Middle frontal gyrus (tissue), 1 donor: ENCODE measurements at regions not wholly inside any gene's neighbourhood (a gene's known extent, or its start where the extent isn't known, plus 50 kb on each side); places are given as distances from the start of the nearest gene placed in this dataset.
A peak's percentile ranks its signal among the peaks of the same experiment; 100 is the strongest.
"Not testable (repeated sequence)": the region's sequence is repeated elsewhere in the genome, so short reads cannot be mapped to it uniquely, and the experiment has no call there.

Experiments
- DNase-seq: peaks from one replicate; pipeline ENCODE4 v3.0.0-alpha.2; 2015; ENCODE audit warnings: low spot score; ENCODE audit errors: extremely low spot score

GRCh38 chrX:145393702-145394235, 146.5 kb downstream of the SPANXN1 start:
- no peak for DNase-seq

GRCh38 chrX:145394344-145394743, 147.0 kb downstream of the SPANXN1 start:
- DNase-seq: no peak

GRCh38 chrX:145396612-145397011, 149.3 kb downstream of the SPANXN1 start:
- DNase-seq: no peak

GRCh38 chrX:145405012-145405411, 157.7 kb downstream of the SPANXN1 start:
- DNase-seq: peak; percentile 37

GRCh38 chrX:145410622-145411021, 163.3 kb downstream of the SPANXN1 start:
- no peak for DNase-seq

GRCh38 chrX:145436211-145436610, 188.9 kb downstream of the SPANXN1 start:
- not testable (repeated sequence) for DNase-seq

- no peak for DNase-seq
Measured at GRCh38 chrX:145464650-145465049, 217.3 kb downstream of the SPANXN1 start.

GRCh38 chrX:145475725-145476124, 228.4 kb downstream of the SPANXN1 start:
- DNase-seq: no peak

- no peak for DNase-seq
Measured at GRCh38 chrX:145484740-145485139, 237.4 kb downstream of the SPANXN1 start.

- no peak for DNase-seq
Measured at GRCh38 chrX:145502670-145503069, 255.4 kb downstream of the SPANXN1 start.

GRCh38 chrX:145506214-145506613, 258.9 kb downstream of the SPANXN1 start:
- DNase-seq: no peak

- no peak for DNase-seq
Measured at GRCh38 chrX:145524931-145525330, 277.6 kb downstream of the SPANXN1 start.

- DNase-seq: no peak
Measured at GRCh38 chrX:145532176-145532780, 285.0 kb downstream of the SPANXN1 start.

- DNase-seq: no peak
Measured at GRCh38 chrX:145533534-145533933, 284.1 kb upstream of the SLITRK2 start.

- DNase-seq: no peak
Measured at GRCh38 chrX:145549496-145549895, 268.1 kb upstream of the SLITRK2 start.

GRCh38 chrX:145552643-145553042, 265.0 kb upstream of the SLITRK2 start:
- DNase-seq: no peak

GRCh38 chrX:145553702-145554101, 263.9 kb upstream of the SLITRK2 start:
- DNase-seq: no peak

GRCh38 chrX:145563159-145563558, 254.5 kb upstream of the SLITRK2 start:
- no peak for DNase-seq

- DNase-seq: no peak
Measured at GRCh38 chrX:145609951-145610511, 207.6 kb upstream of the SLITRK2 start.

GRCh38 chrX:145613894-145614293, 203.7 kb upstream of the SLITRK2 start:
- no peak for DNase-seq

- DNase-seq: no peak
Measured at GRCh38 chrX:145620666-145621065, 197.0 kb upstream of the SLITRK2 start.

- no peak for DNase-seq
Measured at GRCh38 chrX:145623453-145623852, 194.2 kb upstream of the SLITRK2 start.

GRCh38 chrX:145630081-145630480, 187.5 kb upstream of the SLITRK2 start:
- DNase-seq: no peak
